Adrenal gland (tissue), 5 donors: ENCODE measurements at regions not wholly inside any gene's neighbourhood (a gene's known extent, or its start where the extent isn't known, plus 50 kb on each side); places are given as distances from the start of the nearest gene placed in this dataset.

Experiments used
- CTCF ChIP-seq, 6 experiments: fragments of 450-650 bp in 4 of 6; fragments of 200-600 bp in 2 of 6; sonication (generic) in 1 of 6; IDR thresholded peaks; 1 replicate in 5 of 6; 2 replicates in 1 of 6; pipeline versions ENCODE4 v1.5.1 to v1.8.0; 2016 to 2021; ENCODE audit warnings: antibody characterized with exemption in 6 of 6, mild to moderate bottlenecking in 2 of 6, moderate library complexity in 1 of 6
- POLR2A ChIP-seq, 2 donors: fragments of 450-650 bp; IDR thresholded peaks; one replicate each; pipeline ENCODE4 v1.6.1; 2017; ENCODE audit warnings: antibody characterized with exemption in 2 of 2, mild to moderate bottlenecking in 2 of 2, moderate library complexity in 1 of 2
- donor health status: DM: no; HTN: no; CAD: no.

GRCh38 chr1:108054396-108054795 lies 89.4 kb upstream of the VAV3 start:
- no peak for TF ChIP-seq POLR2A (IDR thresholded peaks at IDR 0.05)
- TF ChIP-seq CTCF (IDR thresholded peaks at IDR 0.05): no peak
